H1 (cell line): ENCODE measurements at regions not wholly inside any gene's neighbourhood (a gene's known extent, or its start where the extent isn't known, plus 50 kb on each side); places are given as distances from the start of the nearest gene placed in this dataset.

Experiments used
- CTCF ChIA-PET: fragments of 300-600 bp; sonication (Branson Sonifier 250); formaldehyde crosslinking; loops from one replicate; lab custom pipeline; 2021; ENCODE audit not compliant: partially characterized antibody; lab: Charles Lee
- POLR2A ChIA-PET: fragments of 300-600 bp; sonication (Branson Sonifier 250); formaldehyde crosslinking; loops from one replicate; lab custom pipeline; 2021; ENCODE audit warnings: inconsistent platforms; ENCODE audit not compliant: partially characterized antibody; lab: Charles Lee
- DNase-seq, 2 experiments: peaks; one replicate each; pipeline versions ENCODE4 v3.0.0 to v3.0.0-alpha.2; 2010 to 2022; ENCODE audit warnings: low spot score in 2 of 2, low read depth in 1 of 2, mixed read lengths in 1 of 2
- FAIRE-seq: peaks from 2 replicates; lab custom pipeline; 2011; peaks lifted over from hg19 to GRCh38; lab: Jason Lieb, UNC
- H2AFZ ChIP-seq: 2 replicates; pipeline ENCODE4 v1.8.1; 2012; ENCODE audit warnings: low read length, inconsistent platforms
- H2AK5ac ChIP-seq: 2 replicates; pipeline ENCODE4 v1.6.1; 2013; ENCODE audit warnings: low read depth, low read length
- H2BK120ac ChIP-seq: replicated peaks from 2 replicates; pipeline ENCODE3; 2013; ENCODE audit warnings: low read depth, low read length, inconsistent platforms
- H2BK12ac ChIP-seq: 2 replicates; pipeline ENCODE4 v1.6.1; 2013; ENCODE audit warnings: low read depth, low read length
- H2BK15ac ChIP-seq: 2 replicates; pipeline ENCODE4 v1.6.1; 2013; ENCODE audit warnings: low read length
- H2BK20ac ChIP-seq: 2 replicates; pipeline ENCODE4 v1.6.1; 2013; ENCODE audit warnings: low read length
- H2BK5ac ChIP-seq: 2 replicates; pipeline ENCODE4 v1.6.1; 2013; ENCODE audit warnings: low read depth, low read length
- H3K14ac ChIP-seq: 2 replicates; pipeline ENCODE4 v1.6.1; 2013; ENCODE audit warnings: inconsistent platforms; ENCODE audit not compliant: insufficient read length
- H3K18ac ChIP-seq: 2 replicates; pipeline ENCODE4 v1.6.1; 2013; ENCODE audit warnings: low read length; ENCODE audit errors: extremely low read depth
- H3K23ac ChIP-seq: 2 replicates; pipeline ENCODE4 v1.6.1; 2013; ENCODE audit warnings: inconsistent platforms; ENCODE audit not compliant: insufficient read length
- H3K23me2 ChIP-seq: 2 replicates; pipeline ENCODE4 v1.6.1; 2013; ENCODE audit warnings: low read depth, low read length
- H3K27ac ChIP-seq: 2 replicates; pipeline ENCODE4 v1.6.1; 2011; ENCODE audit warnings: low read depth, low read length, inconsistent platforms
- H3K27me3 ChIP-seq, 4 experiments: replicated peaks in 1 of 4; 1 replicate in 1 of 4; 2 replicates in 3 of 4; pipeline versions ENCODE4 v1.6.1 to v1.8.1; 2011 to 2013; ENCODE audit warnings: low read length in 3 of 4, mild to moderate bottlenecking in 3 of 4, inconsistent platforms in 2 of 4, mixed read lengths in 2 of 4, moderate library complexity in 1 of 4; ENCODE audit not compliant: control insufficient read depth in 3 of 4, insufficient read depth in 3 of 4; ENCODE audit errors: extremely low read depth in 1 of 4
- H3K36me3 ChIP-seq, 4 experiments: 2 replicates each; pipeline versions ENCODE4 v1.6.1 to v1.8.1; 2011 to 2013; ENCODE audit warnings: mild to moderate bottlenecking in 4 of 4, low read length in 3 of 4, moderate library complexity in 2 of 4, control low read depth in 1 of 4, inconsistent platforms in 1 of 4; ENCODE audit not compliant: insufficient read depth in 4 of 4, control insufficient read depth in 2 of 4
- H3K4ac ChIP-seq: replicated peaks from 2 replicates; pipeline ENCODE3; 2013; ENCODE audit warnings: low read length, low read depth, mixed read lengths, inconsistent platforms; ENCODE audit not compliant: insufficient read length
- H3K4me1 ChIP-seq, 4 experiments: replicated peaks in 1 of 4; 1 replicate in 1 of 4; 2 replicates in 3 of 4; pipeline versions ENCODE4 v1.6.1 to v1.8.1; 2011 to 2013; ENCODE audit warnings: low read length in 3 of 4, inconsistent platforms in 2 of 4, mixed read lengths in 1 of 4; ENCODE audit not compliant: insufficient read depth in 4 of 4, control insufficient read depth in 3 of 4
- H3K4me2 ChIP-seq, 2 experiments: 2 replicates each; pipeline versions ENCODE4 v1.6.1 to v1.8.1; 2011 to 2013; ENCODE audit warnings: low read depth in 2 of 2, low read length in 2 of 2, control low read depth in 1 of 2, inconsistent platforms in 1 of 2, mild to moderate bottlenecking in 1 of 2; ENCODE audit not compliant: insufficient read depth in 1 of 2
- H3K4me3 ChIP-seq, 4 experiments: fragments of 200-600, 300-600 bp in 1 of 4; sonication (generic), shearing (Covaris generic), sonication (Bioruptor Twin) in 1 of 4; 2 replicates each; pipeline versions ENCODE4 v1.5.1 to v1.8.1; 2011 to 2016; ENCODE audit warnings: low read length in 4 of 4, low read depth in 3 of 4, control low read depth in 2 of 4, inconsistent platforms in 2 of 4, mild to moderate bottlenecking in 2 of 4, mixed read lengths in 1 of 4, moderate library complexity in 1 of 4; ENCODE audit not compliant: insufficient read depth in 2 of 4; ENCODE audit errors: extremely low read depth in 1 of 4
- H3K56ac ChIP-seq: replicated peaks from 2 replicates; pipeline ENCODE3; 2013; ENCODE audit warnings: low read depth, mild to moderate bottlenecking, mixed read lengths, low read length, inconsistent platforms; ENCODE audit not compliant: insufficient read length
- H3K79me1 ChIP-seq: 2 replicates; pipeline ENCODE4 v1.6.1; 2013; ENCODE audit warnings: low read depth, low read length, control low read depth
- H3K79me2 ChIP-seq, 2 experiments: 2 replicates each; pipeline versions ENCODE4 v1.6.1 to v1.8.1; 2012 to 2013; ENCODE audit warnings: low read length in 2 of 2, mild to moderate bottlenecking in 2 of 2, inconsistent platforms in 1 of 2; ENCODE audit not compliant: insufficient read depth in 2 of 2, control insufficient read depth in 1 of 2
- H3K9ac ChIP-seq, 4 experiments: replicated peaks in 1 of 4; 1 replicate in 1 of 4; 2 replicates in 3 of 4; pipeline versions ENCODE4 v1.6.1 to v1.8.1; 2011 to 2013; ENCODE audit warnings: low read depth in 3 of 4, low read length in 3 of 4, control low read depth in 2 of 4, mild to moderate bottlenecking in 2 of 4, moderate library complexity in 2 of 4, inconsistent platforms in 1 of 4; ENCODE audit errors: extremely low read depth in 1 of 4
- H3K9me3 ChIP-seq, 2 experiments: 2 replicates each; pipeline versions ENCODE4 v1.6.1 to v1.8.1; 2012 to 2013; ENCODE audit warnings: mild to moderate bottlenecking in 2 of 2, moderate library complexity in 2 of 2, control low read depth in 1 of 2, inconsistent platforms in 1 of 2, low read depth in 1 of 2, low read length in 1 of 2, mixed read lengths in 1 of 2; ENCODE audit not compliant: insufficient read depth in 2 of 2
- H4K20me1 ChIP-seq, 2 experiments: replicated peaks in 1 of 2; 2 replicates each; pipeline versions ENCODE3 to v1.8.1; 2011 to 2013; ENCODE audit warnings: inconsistent platforms in 2 of 2, low read length in 2 of 2, mild to moderate bottlenecking in 1 of 2; ENCODE audit not compliant: insufficient read depth in 2 of 2, control insufficient read depth in 1 of 2
- H4K5ac ChIP-seq: 2 replicates; pipeline ENCODE4 v1.6.1; 2013; ENCODE audit warnings: low read length, low read depth, mixed read lengths, inconsistent platforms; ENCODE audit not compliant: insufficient read length
- H4K8ac ChIP-seq: 2 replicates; pipeline ENCODE4 v1.8.0; 2013; ENCODE audit warnings: mild to moderate bottlenecking, moderate library complexity, low read length, inconsistent platforms; ENCODE audit not compliant: insufficient read depth; ENCODE audit errors: extremely low read depth
- H4K91ac ChIP-seq: replicated peaks from 2 replicates; pipeline ENCODE3; 2013; ENCODE audit warnings: low read length, mixed read lengths, inconsistent platforms; ENCODE audit not compliant: insufficient read length
- CHD1 ChIP-seq: IDR thresholded peaks from 2 replicates; pipeline ENCODE4 v1.6.1; 2012; ENCODE audit warnings: low read depth, low read length, improper control_type of control experiment
- SRF ChIP-seq: IDR thresholded peaks from 2 replicates; pipeline ENCODE4 v1.6.1; 2011; ENCODE audit warnings: mild to moderate bottlenecking, low read depth, low read length, moderate library complexity
- ZNF274 ChIP-seq: IDR thresholded peaks from 2 replicates; pipeline ENCODE4 v1.7.0; 2012; ENCODE audit warnings: low read length, borderline replicate concordance; ENCODE audit errors: extremely low read depth
- WGBS, 2 experiments: shearing (Covaris generic) in 1 of 2; methylation state at CpG; one replicate each; pipeline versions ENCODE4 v1.1.6 to v1.1.7; 2013 to 2015; ENCODE audit warnings: low lambda C conversion rate in 2 of 2, mixed read lengths in 2 of 2, inconsistent platforms in 1 of 2, low coverage in 1 of 2, missing lambda C conversion rate in 1 of 2; ENCODE audit not compliant: insufficient replicate concordance in 2 of 2, insufficient coverage in 1 of 2, insufficient read length in 1 of 2; ENCODE audit errors: extremely low coverage in 1 of 2, missing lambda C conversion rate in 1 of 2; 5-methylcytosine and 5-hydroxymethylcytosine counted together

DNA sequence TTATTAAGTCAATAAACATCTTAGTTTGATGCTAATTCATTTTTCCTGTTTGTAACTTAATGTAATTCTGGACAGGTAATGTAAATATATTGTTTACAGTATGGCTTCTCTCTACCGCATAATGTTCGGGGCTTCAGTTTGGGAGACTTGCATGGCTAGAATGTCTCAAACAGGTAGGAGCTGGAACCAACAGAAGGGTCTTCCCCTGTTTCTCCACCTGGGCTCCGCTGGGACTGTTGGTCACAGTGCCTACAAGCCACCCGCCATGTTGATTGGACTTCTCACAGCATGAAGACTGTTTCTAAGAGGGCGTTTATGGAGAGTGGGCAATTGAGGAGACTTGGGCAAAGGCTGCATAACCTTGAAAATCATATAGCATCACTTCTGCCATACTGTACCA is 148.6 kb downstream of the UFM1 start:
- WGBS, 2 experiments, result 95% methylated on average over 5 of the region's 5 CpGs; no CpG with 5 or more reads in 1 of the 2 experiments
- H4K5ac ChIP-seq, result no peak overlapping the region
- no peaks in the 10 kb centered on the region for H3K4me1 ChIP-seq
- H2BK5ac ChIP-seq, result no peak overlapping the region
- no peak overlapping the region for H3K18ac ChIP-seq
- peak; percentile 36 for FAIRE-seq
- H4K8ac ChIP-seq, result no peak overlapping the region
- no peaks in the 10 kb centered on the region for H3K23me2 ChIP-seq
- no peak overlapping the region for H3K23ac ChIP-seq
- H3K36me3 ChIP-seq, result no peaks in the 10 kb centered on the region
- no peak overlapping the region for H4K91ac ChIP-seq
- no peaks in the 10 kb centered on the region; a peak in 1 of 4 replicates for H3K9me3 ChIP-seq
- no peak for DNase-seq
- H4K20me1 ChIP-seq, result no peaks in the 10 kb centered on the region
- H3K56ac ChIP-seq, result no peak overlapping the region
- no peak overlapping the region for H2BK120ac ChIP-seq
- no peak overlapping the region for H3K4me2 ChIP-seq
- H3K79me1 ChIP-seq, result no peaks in the 10 kb centered on the region
- H3K4ac ChIP-seq, result no peak overlapping the region
- H2BK12ac ChIP-seq, result no peak overlapping the region
- no peak overlapping the region for H3K9ac ChIP-seq
- no peaks in the 10 kb centered on the region for H3K27me3 ChIP-seq
- no peak overlapping the region for H3K14ac ChIP-seq
- H2AFZ ChIP-seq, result no peak overlapping the region
- TF ChIP-seq ZNF274 (peak; percentile 57; the same call in 1 of the 2 replicates), SRF (no peak), CHD1 (no peak)
- H2BK15ac ChIP-seq, result no peak overlapping the region
- no peaks in the 10 kb centered on the region for H3K79me2 ChIP-seq
- H3K27ac ChIP-seq, result no peak overlapping the region
- no peak overlapping the region for H2AK5ac ChIP-seq
- H3K4me3 ChIP-seq, result no peak overlapping the region
- ChIA-PET POLR2A (no interaction called here), CTCF (no interaction called here)
- no peak overlapping the region for H2BK20ac ChIP-seq
